H1 (cell line): ENCODE measurements at regions not wholly inside any gene's neighbourhood (a gene's known extent, or its start where the extent isn't known, plus 50 kb on each side); places are given as distances from the start of the nearest gene placed in this dataset.

ENCODE experiments used
- BCL11A ChIP-seq, 2 experiments: IDR thresholded peaks; one replicate each; pipeline ENCODE4 v1.6.1; 2011; ENCODE audit warnings: low read depth in 2 of 2, low read length in 2 of 2, mild to moderate bottlenecking in 2 of 2
- CTCF ChIP-seq, 3 experiments: IDR thresholded peaks; 1 replicate in 2 of 3; 2 replicates in 1 of 3; pipeline versions ENCODE4 v1.5.1 to v1.6.1; 2011; ENCODE audit warnings: low read length in 3 of 3, mild to moderate bottlenecking in 3 of 3, inconsistent platforms in 2 of 3, low read depth in 1 of 3, moderate library complexity in 1 of 3; ENCODE audit not compliant: insufficient read depth in 1 of 3; ENCODE audit errors: control extremely low read depth in 1 of 3
- EP300 ChIP-seq, 2 experiments: IDR thresholded peaks; 1 replicate in 1 of 2; 2 replicates in 1 of 2; pipeline ENCODE4 v1.6.1; 2011 to 2012; ENCODE audit warnings: low read depth in 2 of 2, low read length in 2 of 2, mild to moderate bottlenecking in 2 of 2, borderline replicate concordance in 1 of 2, inconsistent platforms in 1 of 2, moderate library complexity in 1 of 2
- EZH2 ChIP-seq: fragments of 200-600 bp; sonication (generic); IDR thresholded peaks from 2 replicates; pipeline ENCODE4 v1.7.1; 2012; ENCODE audit warnings: low read depth, mild to moderate bottlenecking, moderate library complexity, low read length, inconsistent platforms; ENCODE audit not compliant: severe bottlenecking
- FOSL1 ChIP-seq: IDR thresholded peaks from 2 replicates; pipeline ENCODE4 v1.6.1; 2011; ENCODE audit warnings: mild to moderate bottlenecking, low read depth, low read length, moderate library complexity; ENCODE audit not compliant: insufficient read depth
- POLR2A ChIP-seq, 2 experiments: IDR thresholded peaks; 1 replicate in 1 of 2; 2 replicates in 1 of 2; pipeline ENCODE4 v1.6.1; 2011; ENCODE audit warnings: low read depth in 2 of 2, low read length in 2 of 2, mild to moderate bottlenecking in 2 of 2; ENCODE audit errors: control extremely low read depth in 1 of 2
- POLR2AphosphoS5 ChIP-seq: IDR thresholded peaks from 2 replicates; pipeline ENCODE4 v1.6.1; 2011; ENCODE audit warnings: low read depth, low read length
- RBBP5 ChIP-seq: IDR thresholded peaks from 2 replicates; pipeline ENCODE4 v1.7.1; 2012; ENCODE audit warnings: low read depth, mild to moderate bottlenecking, inconsistent platforms, low read length, moderate library complexity, borderline replicate concordance
- RNF2 ChIP-seq: fragments of 200-900, 300-1000 bp; sonication (generic); IDR thresholded peaks from 2 replicates; pipeline ENCODE4 v1.7.1; 2016; ENCODE audit warnings: borderline replicate concordance, low read depth, mild to moderate bottlenecking, antibody characterized with exemption, low read length; ENCODE audit not compliant: poor library complexity, severe bottlenecking; ENCODE audit errors: missing control alignments
- SIRT6 ChIP-seq: IDR thresholded peaks from one replicate; pipeline ENCODE4 v1.7.1; 2012; ENCODE audit warnings: low read length, inconsistent platforms
- SRF ChIP-seq: IDR thresholded peaks from 2 replicates; pipeline ENCODE4 v1.6.1; 2011; ENCODE audit warnings: mild to moderate bottlenecking, low read depth, low read length, moderate library complexity
- TF ChIP-seq, protein P1 (sequence below): IDR thresholded peaks from 2 replicates; pipeline ENCODE4 v1.6.1; 2012; ENCODE audit warnings: low read length, inconsistent platforms

- TF ChIP-seq POLR2A (IDR thresholded peaks at IDR 0.05; ENCODE audit: control extremely low read depth in 1 of 2, low read depth in 2 of 2, low read length in 2 of 2) (no peak), CTCF (IDR thresholded peaks at IDR 0.05; ENCODE audit: control extremely low read depth in 1 of 3, insufficient read depth in 1 of 3, low read depth in 1 of 3, low read length in 3 of 3) (no peak), POLR2AphosphoS5 (no peak), EZH2 (no peak), EP300 (IDR thresholded peaks at IDR 0.05; ENCODE audit: borderline replicate concordance in 1 of 2, low read depth in 2 of 2, low read length in 2 of 2) (no peak), RBBP5 (no peak), BCL11A (IDR thresholded peaks at IDR 0.05; ENCODE audit: low read depth in 2 of 2, low read length in 2 of 2) (no peak), RNF2 (no peak), SIRT6 (no peak), SRF (no peak), FOSL1 (no peak)
- TF ChIP-seq, protein P1, sequence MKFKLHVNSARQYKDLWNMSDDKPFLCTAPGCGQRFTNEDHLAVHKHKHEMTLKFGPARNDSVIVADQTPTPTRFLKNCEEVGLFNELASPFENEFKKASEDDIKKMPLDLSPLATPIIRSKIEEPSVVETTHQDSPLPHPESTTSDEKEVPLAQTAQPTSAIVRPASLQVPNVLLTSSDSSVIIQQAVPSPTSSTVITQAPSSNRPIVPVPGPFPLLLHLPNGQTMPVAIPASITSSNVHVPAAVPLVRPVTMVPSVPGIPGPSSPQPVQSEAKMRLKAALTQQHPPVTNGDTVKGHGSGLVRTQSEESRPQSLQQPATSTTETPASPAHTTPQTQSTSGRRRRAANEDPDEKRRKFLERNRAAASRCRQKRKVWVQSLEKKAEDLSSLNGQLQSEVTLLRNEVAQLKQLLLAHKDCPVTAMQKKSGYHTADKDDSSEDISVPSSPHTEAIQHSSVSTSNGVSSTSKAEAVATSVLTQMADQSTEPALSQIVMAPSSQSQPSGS: no peak
These were observed 216.7 kb downstream of the TUBA3C start for GRCh38 chr13:18964942-18965341.
